Stimulated activated CD8-positive, alpha-beta memory T cell treated with anti-CD3 and anti-CD28 coated beads, Interleukin-2, amount 100 ng/mL, for 48 hours (primary cell): ENCODE measurements at regions not wholly inside any gene's neighbourhood (a gene's known extent, or its start where the extent isn't known, plus 50 kb on each side); places are given as distances from the start of the nearest gene placed in this dataset.

Source experiments
- DNase-seq, 2 donors: peaks; one replicate each; pipeline ENCODE4 v3.0.0-alpha.2; 2020; ENCODE audit warnings: low read depth in 2 of 2

DNA sequence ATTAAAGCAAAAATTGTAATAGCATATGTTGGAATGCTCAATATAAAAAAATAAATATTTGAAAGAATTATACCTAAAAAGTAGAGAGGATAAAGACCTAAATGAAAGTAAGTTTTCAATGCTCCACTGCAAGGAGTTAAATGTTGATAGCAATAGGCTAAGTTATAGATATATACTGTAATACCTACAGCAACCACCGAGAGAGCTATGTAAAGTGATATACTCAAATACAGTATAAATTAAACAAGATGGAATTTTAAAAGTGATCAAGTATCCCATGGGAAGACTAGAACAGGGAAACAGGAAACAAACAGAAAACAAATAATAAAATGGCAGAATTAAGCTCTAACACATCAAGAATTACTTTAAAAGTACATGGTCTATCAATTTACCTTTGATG, 73.9 kb downstream of the CASP3 start:
- DNase-seq = no peak

DNA sequence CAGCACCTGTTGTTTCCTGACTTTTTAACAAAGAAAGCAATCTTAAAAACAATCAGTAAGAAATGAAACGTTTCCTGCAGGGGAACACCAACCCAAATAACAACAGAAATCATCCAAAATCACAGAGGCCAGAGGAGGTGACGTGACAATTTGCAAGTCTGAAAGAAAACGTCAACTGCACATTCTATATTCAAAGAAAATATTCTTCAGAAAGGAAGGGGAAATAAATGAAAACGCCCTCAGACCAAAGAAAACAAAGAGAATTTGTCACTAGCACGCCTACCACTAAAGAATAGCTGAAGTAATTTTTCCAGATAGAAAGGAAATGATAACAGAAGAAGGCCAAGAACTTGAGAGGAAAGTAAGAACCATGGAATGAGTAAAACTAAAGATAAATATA, 74.4 kb downstream of the CASP3 start:
- DNase-seq = no peak

GRCh38 chr4:184573701-184574100, 75.5 kb downstream of the CASP3 start:
- DNase-seq = no peak

DNA sequence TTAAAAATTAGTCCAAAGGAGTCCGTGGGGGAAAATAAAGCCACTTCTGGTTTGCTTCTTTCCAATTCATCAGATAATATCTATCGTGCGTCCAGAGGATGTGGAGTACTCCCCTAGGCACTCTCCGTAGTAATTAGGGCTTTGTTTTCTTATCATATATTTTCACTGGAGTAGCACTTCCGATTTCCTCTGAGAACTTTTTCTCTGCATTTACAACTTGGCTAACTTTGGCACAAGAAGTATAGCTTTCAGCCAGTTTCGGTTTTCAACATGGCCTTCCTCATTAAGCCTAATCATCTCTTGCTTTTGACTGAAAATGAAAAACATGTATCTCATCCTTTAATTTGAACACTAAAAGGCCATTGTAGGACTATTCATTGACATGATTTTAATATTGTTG, 80.5 kb downstream of the CASP3 start:
- DNase-seq = no peak

DNA sequence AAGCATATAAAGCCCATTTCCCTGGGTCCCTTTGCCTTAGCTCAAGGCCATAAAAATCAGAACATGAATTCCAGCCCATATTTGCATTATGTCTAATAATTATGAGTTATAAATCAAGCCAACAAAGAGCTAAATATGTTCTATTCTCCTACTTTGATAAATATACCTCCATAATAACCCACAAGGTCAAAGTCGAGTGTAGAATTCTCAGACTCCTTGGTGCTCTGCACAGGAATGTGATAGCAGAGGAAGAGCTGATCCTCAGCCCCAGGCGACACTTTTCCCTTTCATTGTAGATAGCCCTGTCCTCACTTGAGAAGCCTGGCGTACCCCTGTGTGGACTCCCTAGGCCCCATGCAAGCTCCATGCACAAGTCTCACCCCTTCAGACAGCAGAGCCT, 85.6 kb downstream of the CASP3 start:
- DNase-seq = no peak

DNA sequence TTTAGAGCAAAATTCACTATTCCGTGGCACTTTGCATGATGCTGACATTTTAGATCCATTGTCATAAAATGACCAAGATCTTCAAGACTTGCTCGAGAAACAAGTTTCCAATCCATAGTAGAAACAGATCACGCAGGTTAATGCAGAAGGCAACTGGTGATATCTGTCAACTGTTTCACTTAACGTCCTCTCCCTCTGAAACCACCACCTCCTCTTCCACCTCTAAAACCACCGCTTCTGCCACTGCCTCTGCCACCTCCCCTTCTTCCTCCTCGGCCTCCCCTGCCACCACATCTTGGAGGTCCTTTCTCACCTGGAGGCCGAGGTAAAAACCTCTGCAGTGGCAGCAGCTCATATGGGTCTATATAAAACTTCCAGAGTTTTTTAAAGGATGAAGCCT, 84.6 kb upstream of the IRF2 start:
- no peak for DNase-seq

DNA sequence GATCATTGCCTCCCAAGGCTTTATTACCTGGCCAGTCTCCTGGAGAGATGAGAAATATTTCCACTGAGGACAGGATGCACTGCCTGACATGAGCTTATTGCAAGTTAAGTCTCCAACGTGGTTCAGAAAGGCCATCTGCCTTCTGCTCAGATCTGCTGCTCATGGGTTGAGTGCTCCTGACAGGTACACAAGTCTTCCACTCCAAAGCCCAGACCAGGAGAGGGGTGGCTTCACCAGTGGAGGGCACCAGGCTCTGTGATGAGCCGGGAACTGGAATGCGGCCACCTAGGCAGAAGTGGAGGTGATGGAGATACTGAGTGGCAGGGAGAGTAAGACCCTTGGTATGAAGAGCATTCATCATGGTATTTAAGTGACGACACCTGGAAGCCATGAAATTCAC, 79.5 kb upstream of the IRF2 start:
- DNase-seq = no peak

- DNase-seq = no peak
Observed at GRCh38 chr4:184550476-184550875, 76.1 kb upstream of the IRF2 start.

GRCh38 chr4:184548648-184549341, 74.4 kb upstream of the IRF2 start:
- DNase-seq = no peak

- DNase-seq = no peak
Observed at GRCh38 chr4:184548316-184548647, 73.9 kb upstream of the IRF2 start.

- DNase-seq = no peak
Observed at GRCh38 chr4:184544788-184545409, 70.5 kb upstream of the IRF2 start.

DNA sequence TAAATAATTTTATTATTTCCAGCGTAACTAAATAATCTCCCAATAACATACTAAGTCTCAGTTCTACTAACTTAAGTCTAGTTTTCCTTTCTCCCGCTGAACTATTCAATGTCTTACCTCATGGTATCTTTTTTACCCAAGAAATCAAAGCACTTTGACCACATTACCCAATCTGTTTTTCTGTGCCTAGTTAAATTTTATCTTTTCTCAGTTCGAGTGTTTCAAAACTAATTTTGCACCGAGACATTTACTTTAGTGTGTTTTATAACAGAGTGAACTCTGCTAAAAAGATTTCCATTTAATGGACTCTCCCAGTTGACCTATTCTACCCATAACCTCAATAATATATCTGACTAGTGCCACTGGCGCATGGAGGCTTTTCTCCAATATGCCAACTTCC, 67.6 kb upstream of the IRF2 start:
- no peak for DNase-seq

- no peak for DNase-seq
Observed at GRCh38 chr4:184540307-184540706, 66.0 kb upstream of the IRF2 start.

- DNase-seq = peak; percentile 32 to 35
Observed at GRCh38 chr4:184538023-184538599, 63.8 kb upstream of the IRF2 start.

- peak; percentile 92 for DNase-seq
Observed at GRCh38 chr4:184537269-184538022, 63.1 kb upstream of the IRF2 start.

DNA sequence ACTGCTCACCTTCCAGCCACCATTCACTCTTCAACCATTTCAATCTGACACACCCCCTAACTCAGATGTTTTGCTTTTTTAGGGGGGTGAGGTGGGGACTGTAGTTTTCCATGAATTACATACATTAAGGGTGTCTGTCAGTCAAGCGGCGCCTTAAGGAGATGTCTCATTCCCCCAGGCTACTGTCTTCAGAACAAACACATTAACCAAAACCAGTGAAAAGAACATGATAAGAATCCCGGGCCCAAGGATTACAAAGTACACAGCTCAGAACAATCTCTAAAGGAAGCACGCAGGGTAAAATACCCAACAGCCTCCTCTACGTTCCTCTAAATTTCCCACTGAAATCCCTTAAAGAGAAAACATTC, 62.5 kb upstream of the IRF2 start:
- DNase-seq = no peak

- DNase-seq = no peak
Observed at GRCh38 chr4:184536065-184536880, 61.9 kb upstream of the IRF2 start.

DNA sequence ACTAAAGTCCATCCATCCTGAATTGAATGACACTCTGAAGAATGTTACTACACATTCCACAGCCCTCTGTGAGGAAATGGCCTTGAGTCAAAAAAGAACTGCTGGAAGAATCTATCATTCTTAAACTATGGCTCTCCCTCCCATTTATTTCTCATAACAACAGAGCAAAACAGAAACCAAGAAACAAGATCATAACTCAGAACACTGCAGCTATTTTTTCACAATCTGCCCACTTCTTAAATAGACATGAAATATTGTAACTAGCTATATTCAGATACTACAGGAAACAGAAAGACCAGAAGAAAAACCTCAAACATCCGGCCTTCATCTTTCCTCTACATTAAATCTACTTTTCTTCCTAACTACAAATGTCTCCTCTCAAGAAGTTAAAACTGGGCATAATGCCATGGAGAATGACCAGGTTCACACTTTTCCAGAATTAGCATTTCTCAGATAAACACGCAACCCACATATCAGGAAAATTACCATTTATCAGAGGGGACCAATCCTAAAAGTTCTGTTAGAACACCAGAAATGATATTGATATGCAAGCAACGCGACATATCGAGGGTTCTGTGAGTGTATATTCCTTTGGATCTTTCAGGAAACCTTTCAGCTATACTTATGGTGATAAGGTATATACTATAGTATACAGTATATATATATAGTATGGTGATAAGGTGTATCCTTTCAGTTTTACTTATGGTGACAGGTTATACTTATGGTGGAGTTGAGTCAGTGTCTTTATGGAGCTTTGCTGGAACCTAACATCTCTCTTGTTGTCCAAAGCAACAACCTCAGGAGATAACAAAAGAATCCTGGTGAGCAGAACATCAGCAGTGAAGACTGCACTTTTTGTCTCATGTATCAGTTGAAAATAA, 60.4 kb upstream of the IRF2 start:
- DNase-seq = no peak

DNA sequence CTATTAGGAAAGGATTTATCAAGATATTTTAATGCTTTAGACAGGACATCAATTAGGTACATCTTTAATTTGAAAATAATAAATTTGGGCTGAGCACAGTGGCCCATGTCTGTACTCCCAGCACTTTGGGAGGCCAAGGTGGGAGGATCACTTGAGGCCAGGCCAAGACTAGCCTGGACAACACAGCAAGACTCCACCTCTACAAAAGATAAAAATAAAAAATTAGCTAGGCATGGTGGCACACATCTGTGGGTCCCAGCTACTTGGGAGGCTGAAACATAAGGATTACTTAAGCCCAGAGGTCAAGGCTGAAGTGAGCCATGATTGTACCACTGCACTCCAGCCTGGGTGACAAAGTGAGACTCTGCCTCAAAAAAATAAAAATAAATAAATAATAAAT, 59.6 kb upstream of the IRF2 start:
- DNase-seq = no peak

DNA sequence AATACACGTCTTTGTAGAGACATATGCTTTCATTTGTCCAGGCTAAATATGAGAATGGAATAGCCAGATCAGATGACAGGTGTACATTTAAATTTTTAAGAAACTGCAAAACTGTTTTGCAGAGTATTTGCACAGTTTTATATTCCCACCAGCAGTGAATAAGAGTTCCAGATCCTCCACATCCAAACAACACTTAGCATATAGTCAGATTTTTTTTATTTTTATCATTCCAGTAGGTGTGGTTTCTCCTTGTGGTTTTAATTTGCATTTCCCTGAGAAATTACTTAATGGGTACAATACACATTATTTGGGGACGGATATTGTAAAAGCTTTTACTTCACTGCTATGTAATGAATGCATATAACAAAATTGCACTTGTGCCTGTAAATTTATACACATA, 56.7 kb upstream of the IRF2 start:
- no peak for DNase-seq

- DNase-seq = no peak
Observed at GRCh38 chr4:184529283-184529682, 54.9 kb upstream of the IRF2 start.
